Calu3 (cell line): ENCODE measurements at regions not wholly inside any gene's neighbourhood (a gene's known extent, or its start where the extent isn't known, plus 50 kb on each side); places are given as distances from the start of the nearest gene placed in this dataset.

Experiments used
- BruUV-seq: library from RNA; stranded (reverse); fragments of 400-500 nt; replicated peaks from 2 replicates; lab custom pipeline; 2021; lab: Mats Ljungman, UMichigan
- CTCF ChIA-PET: fragments of 300-600 bp; sonication (Branson Sonifier 250); formaldehyde crosslinking; loops from one replicate; lab custom pipeline; 2022; ENCODE audit warnings: antibody characterized with exemption; lab: Charles Lee
- DNase-seq: peaks from one replicate; pipeline ENCODE4 v3.0.0; 2022
- H3K27ac Mint-ChIP-seq: one replicate; pipeline ENCODE4 v1.8.0; 2022; ENCODE audit warnings: mixed read lengths; ENCODE audit not compliant: unreplicated experiment
- H3K27me3 Mint-ChIP-seq: one replicate; pipeline ENCODE4 v1.8.0; 2022; ENCODE audit warnings: mixed read lengths; ENCODE audit not compliant: unreplicated experiment
- H3K36me3 Mint-ChIP-seq: one replicate; pipeline ENCODE4 v1.8.0; 2022; ENCODE audit warnings: mild to moderate bottlenecking, moderate library complexity, mixed read lengths; ENCODE audit not compliant: insufficient read depth, unreplicated experiment
- H3K4me1 Mint-ChIP-seq: one replicate; pipeline ENCODE4 v1.8.0; 2022; ENCODE audit warnings: mild to moderate bottlenecking, low read depth, mixed read lengths; ENCODE audit not compliant: unreplicated experiment
- H3K4me3 Mint-ChIP-seq: one replicate; pipeline ENCODE4 v1.8.0; 2022; ENCODE audit warnings: mild to moderate bottlenecking, low read depth, moderate library complexity, mixed read lengths; ENCODE audit not compliant: unreplicated experiment
- H3K9me3 Mint-ChIP-seq: one replicate; pipeline ENCODE4 v1.8.0; 2022; ENCODE audit warnings: low read depth, mixed read lengths; ENCODE audit not compliant: unreplicated experiment
- intact Hi-C: fragments of 100-400 bp; cut with micrococcal nuclease; formaldehyde crosslinking; loops from one replicate; pipeline ENCODE4 v1.10.0; 2022; ENCODE audit not compliant: unreplicated experiment
- TF ChIP-seq, protein P1 (sequence below): fragments of 200-600 bp; IDR thresholded peaks from one replicate; pipeline ENCODE4 v1.8.0; 2022; ENCODE audit warnings: antibody characterized with exemption; ENCODE audit not compliant: unreplicated experiment

GRCh38 chr6:106770663-106771062 lies 141.3 kb downstream of the QRSL1 start:
- no peak for DNase-seq
- Mint-ChIP-seq H3K27me3 (no peaks in the 10 kb centered on the region), H3K27ac (no peak overlapping the region), H3K9me3 (peaks cover 4% of the 10 kb centered on the region), H3K36me3 (peaks cover 24% of the 10 kb centered on the region), H3K4me3 (no peak overlapping the region), H3K4me1 (peaks cover 12% of the 10 kb centered on the region)
- intact Hi-C loops: no loop called here
- CTCF ChIA-PET: no interaction called here
- TF ChIP-seq, protein P1, sequence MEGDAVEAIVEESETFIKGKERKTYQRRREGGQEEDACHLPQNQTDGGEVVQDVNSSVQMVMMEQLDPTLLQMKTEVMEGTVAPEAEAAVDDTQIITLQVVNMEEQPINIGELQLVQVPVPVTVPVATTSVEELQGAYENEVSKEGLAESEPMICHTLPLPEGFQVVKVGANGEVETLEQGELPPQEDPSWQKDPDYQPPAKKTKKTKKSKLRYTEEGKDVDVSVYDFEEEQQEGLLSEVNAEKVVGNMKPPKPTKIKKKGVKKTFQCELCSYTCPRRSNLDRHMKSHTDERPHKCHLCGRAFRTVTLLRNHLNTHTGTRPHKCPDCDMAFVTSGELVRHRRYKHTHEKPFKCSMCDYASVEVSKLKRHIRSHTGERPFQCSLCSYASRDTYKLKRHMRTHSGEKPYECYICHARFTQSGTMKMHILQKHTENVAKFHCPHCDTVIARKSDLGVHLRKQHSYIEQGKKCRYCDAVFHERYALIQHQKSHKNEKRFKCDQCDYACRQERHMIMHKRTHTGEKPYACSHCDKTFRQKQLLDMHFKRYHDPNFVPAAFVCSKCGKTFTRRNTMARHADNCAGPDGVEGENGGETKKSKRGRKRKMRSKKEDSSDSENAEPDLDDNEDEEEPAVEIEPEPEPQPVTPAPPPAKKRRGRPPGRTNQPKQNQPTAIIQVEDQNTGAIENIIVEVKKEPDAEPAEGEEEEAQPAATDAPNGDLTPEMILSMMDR: no peak
- no TSS peak for BruUV-seq

GRCh38 chr6:106770081-106770480 lies 140.7 kb downstream of the QRSL1 start:
- CTCF ChIA-PET: no interaction called here

DNA sequence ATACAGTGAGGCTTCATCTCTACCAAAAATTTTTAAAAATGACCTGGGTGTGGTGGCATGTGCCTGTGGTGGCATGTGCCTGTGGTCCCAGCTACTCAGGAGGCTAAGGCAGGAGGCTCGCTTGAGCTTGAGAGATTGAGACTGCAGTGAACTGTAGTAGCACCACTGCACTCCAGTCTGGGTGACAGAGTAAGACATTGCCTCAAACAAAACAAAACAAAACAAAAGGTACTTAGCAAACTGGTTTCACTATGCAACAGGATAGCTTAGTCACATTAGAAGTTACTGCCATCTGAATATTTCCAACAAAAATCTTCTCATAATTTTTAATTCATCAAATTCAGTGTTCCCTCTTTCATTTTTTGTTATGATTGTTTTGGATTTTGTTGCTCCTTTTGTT lies 137.9 kb downstream of the QRSL1 start:
- intact Hi-C loops: no loop called here
- DNase-seq: no peak
- TF ChIP-seq, protein P1: no peak
- no TSS peak for BruUV-seq
- Mint-ChIP-seq H3K36me3 (peaks cover 14% of the 10 kb centered on the region), H3K4me1 (no peaks in the 10 kb centered on the region), H3K4me3 (no peak overlapping the region), H3K27ac (no peak overlapping the region), H3K9me3 (peaks cover 4% of the 10 kb centered on the region), H3K27me3 (no peaks in the 10 kb centered on the region)
- CTCF ChIA-PET: no interaction called here

More at GRCh38 chr6:106770081-106770480, 140.7 kb downstream of the QRSL1 start:
- no peak overlapping the region for H3K4me3 Mint-ChIP-seq
- no peak overlapping the region for H3K27ac Mint-ChIP-seq
- TF ChIP-seq, protein P1: no peak
- H3K27me3 Mint-ChIP-seq: no peaks in the 10 kb centered on the region
- no TSS peak for BruUV-seq
- H3K36me3 Mint-ChIP-seq: peaks cover 24% of the 10 kb centered on the region
- intact Hi-C loops: no loop called here
- DNase-seq: no peak
- H3K4me1 Mint-ChIP-seq: peaks cover 12% of the 10 kb centered on the region
- H3K9me3 Mint-ChIP-seq: peaks cover 4% of the 10 kb centered on the region

GRCh38 chr6:106766201-106766600 lies 136.8 kb downstream of the QRSL1 start:
- Mint-ChIP-seq H3K27me3 (no peaks in the 10 kb centered on the region), H3K9me3 (peaks cover 2% of the 10 kb centered on the region), H3K27ac (no peak overlapping the region), H3K4me3 (no peak overlapping the region), H3K4me1 (no peaks in the 10 kb centered on the region), H3K36me3 (peaks cover 5% of the 10 kb centered on the region)
- intact Hi-C loops: no loop called here
- no peak for DNase-seq
- CTCF ChIA-PET: no interaction called here
- TF ChIP-seq, protein P1: no peak
- BruUV-seq: no TSS peak
